Left colon (tissue), 2 donors: ENCODE measurements at regions not wholly inside any gene's neighbourhood (a gene's known extent, or its start where the extent isn't known, plus 50 kb on each side); places are given as distances from the start of the nearest gene placed in this dataset.
A peak's percentile ranks its signal among the peaks of the same experiment; 100 is the strongest.
"Not testable (repeated sequence)": the region's sequence is repeated elsewhere in the genome, so short reads cannot be mapped to it uniquely, and the experiment has no call there.

Experiments
- ATAC-seq: fragments of 200-7000 bp; cut with Tn5 transposase; one replicate; pipeline ENCODE4 v1.9.1; 2020; ENCODE audit warnings: mild to moderate bottlenecking, moderate library complexity
- DNase-seq, 2 donors: peaks; one replicate each; pipeline ENCODE4 v3.0.0-alpha.2; 2020
- intact Hi-C, 2 donors: fragments of 100-400 bp; cut with DNase I in 1 of 2; cut with micrococcal nuclease in 1 of 2; formaldehyde crosslinking; loops; one replicate each; pipeline versions ENCODE4 v1.11.2 to v1.14.0; 2022; cut with DNase I, micrococcal nuclease
- donor health status: DM: no; HTN: no; CAD: no.
- donor health status: DM: yes; HTN: yes; CAD: no.

DNA sequence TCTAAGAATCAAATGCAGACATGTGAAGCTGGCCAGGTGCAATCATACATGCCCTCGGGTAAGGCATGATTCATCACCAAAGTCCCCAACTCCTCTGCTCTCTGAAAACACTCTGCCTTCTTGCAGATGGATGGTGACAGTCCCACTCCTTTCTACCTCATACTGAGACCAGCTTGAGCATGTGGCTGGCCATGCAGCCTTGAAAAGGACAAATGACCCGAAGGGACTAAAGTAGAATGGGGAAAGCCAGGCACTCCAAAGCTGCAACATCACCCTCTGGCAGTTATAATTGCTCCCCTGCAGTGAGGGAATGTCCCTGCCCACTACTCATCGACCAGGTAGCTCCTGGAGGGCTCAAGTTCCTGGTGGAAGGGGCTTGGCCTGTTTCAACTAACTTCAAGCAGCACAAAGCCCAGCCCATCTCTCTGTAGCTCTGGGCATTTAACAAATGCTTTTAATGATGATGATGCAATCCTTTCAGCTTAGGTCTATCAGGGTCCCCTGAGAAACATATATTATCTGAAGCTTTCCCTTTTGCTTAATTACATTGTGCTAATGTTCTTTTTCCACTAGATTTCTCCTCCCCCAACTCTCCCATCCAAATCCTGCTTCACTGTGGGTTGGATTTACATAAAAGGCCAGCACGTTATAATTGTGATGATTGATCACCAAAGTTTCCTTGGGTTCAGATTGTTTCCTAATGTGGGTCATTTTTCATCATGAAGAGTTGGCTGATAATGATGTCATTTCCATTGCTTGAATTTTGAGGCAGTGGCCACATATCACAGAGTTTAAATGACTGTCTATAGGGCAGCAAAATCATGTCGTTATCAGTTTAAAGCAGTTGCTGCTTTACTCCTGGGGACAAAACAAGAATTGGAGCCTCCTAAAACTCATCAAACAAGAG lies 436.5 kb upstream of the SLC30A5 start:
- intact Hi-C loops = no loop called here
- ATAC-seq (no peak), DNase-seq (no peak)

DNA sequence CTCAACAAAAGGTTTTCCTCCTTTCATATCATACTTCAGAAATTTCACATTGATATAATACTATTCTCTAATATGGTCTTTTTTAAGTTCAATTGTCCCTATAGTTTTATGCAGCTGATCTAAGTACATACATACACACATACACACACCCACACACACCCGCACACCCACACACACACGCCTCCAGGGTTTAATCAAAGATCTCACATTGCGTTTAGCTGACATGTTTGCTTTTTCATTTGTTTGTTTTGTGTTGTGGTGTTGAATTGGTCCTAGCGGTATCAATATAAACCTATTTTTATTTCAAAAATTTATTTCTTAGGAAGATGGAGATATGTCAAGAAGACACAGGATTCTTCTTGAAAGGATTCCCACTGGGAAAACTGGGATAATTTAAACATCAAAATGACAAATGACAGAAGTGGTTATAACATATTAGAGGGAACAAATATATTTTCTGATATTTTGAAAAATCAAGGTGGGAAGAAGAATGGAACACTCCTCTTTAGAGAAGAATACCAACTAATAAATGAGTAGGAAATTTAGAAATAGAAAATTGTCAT lies 434.9 kb upstream of the SLC30A5 start:
- intact Hi-C loops = no loop called here
- ATAC-seq (no peak), DNase-seq (no peak)

DNA sequence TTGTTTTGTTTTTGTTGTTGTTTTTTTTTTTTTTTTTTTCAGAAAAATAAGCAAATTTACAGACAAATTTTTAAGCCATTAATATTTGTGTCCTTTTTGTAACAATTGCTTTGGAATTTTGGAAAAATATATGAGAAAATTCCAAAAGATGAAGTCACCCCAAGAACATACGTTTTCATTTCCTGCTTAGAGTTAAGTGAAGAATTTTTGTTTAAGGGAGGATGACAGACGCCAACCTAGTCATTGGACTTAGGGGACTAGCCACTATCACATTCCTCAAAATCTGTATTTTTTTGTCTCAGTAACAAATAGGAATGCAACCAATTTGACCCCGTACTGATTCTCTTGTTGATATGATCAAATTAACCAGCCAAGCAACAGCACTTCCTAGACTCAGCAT lies 433.9 kb upstream of the SLC30A5 start:
- no peak for ATAC-seq
- no peak for DNase-seq
- intact Hi-C loops = loop anchor here in 1 of 2 donors (5.0 kb wide), 1 partner anchor 353 kb away; no protein-coding TSS in a partner anchor

DNA sequence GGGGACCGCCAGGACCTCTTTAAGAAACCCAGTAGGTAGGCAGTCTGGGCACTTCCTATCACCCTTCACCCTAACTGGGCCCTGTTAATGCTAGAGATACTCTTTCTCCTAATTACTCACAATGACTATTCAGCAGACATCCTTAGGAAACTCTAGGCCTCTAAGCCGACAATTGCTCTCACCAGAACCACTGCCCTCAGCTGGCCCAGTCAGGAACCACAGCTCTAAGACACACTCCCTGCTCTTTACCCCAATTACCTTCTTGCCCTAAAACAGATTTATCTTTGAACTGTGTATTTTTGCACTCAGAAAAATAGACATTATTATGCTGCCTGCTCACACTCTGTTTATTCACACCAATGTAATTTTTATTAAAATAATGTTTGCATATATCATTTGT lies 432.6 kb upstream of the SLC30A5 start:
- ATAC-seq = peak; percentile 85
- intact Hi-C loops = loop anchor here in 1 of 2 donors (5.0 kb wide), 1 partner anchor 354 kb away; no protein-coding TSS in a partner anchor

DNA sequence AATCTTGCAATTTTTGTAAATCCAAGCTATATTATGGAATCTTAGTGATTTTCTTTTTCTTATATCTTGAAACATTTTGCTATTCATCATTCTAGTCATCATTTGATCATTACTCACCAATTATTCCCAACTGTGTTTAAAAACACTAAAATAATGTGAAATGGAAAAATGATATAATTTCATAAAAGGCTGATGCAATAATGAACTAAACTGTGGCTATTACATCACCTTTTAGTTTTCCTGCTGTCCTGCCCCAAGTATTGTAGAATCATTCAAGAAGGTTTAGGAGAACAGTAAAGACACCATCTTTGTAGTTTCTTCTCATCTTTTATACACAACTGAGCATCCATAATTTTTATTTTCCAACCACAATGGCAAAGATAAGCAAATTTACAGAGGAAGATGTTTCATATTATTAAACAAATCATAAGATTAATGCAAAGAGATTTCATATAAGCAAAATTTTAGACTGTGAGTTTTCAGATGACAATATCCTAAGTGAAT lies 431.0 kb upstream of the SLC30A5 start:
- DNase-seq (no peak), ATAC-seq (no peak)
- intact Hi-C loops = loop anchor here in 1 of 2 donors (5.0 kb wide), 1 partner anchor 356 kb away; no protein-coding TSS in a partner anchor

More for the DNA sequence above, 432.6 kb upstream of the SLC30A5 start:
- peak in 1 of 2 donors; percentile 59 for DNase-seq

DNA sequence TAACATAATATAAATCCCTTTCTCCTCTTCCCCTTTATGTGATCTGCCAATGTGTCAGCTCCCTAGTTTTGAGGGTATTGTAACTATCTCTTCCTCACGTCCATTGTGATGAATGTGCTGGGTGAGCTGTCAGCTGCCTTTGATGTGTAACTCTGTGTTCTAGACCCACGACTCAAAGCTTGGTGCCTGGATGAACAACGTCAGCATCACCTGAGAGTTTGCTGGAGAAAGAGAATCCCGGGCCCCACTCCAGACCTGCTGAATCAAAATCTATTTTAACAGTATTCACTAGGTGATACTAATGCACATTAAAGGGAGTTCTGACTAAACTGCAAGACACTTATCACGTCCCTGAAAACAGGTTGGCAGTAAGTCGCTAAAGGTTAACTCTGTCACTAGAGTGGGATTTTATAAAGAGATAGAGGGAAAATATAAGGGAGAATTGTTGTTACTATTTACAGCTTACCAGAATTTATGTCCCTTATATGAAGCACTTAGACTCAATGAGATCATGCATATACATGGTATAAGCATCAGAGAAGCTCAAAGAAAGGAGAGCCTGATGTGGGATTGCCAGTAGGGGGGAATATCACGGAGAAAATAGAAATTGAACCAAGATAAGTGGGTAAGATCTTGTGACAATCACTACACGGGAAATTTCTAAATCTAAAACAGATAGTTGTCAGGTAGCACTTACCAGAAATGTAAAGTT lies 423.8 kb upstream of the SLC30A5 start:
- no peak for DNase-seq
- ATAC-seq = no peak
- intact Hi-C loops = no loop called here

DNA sequence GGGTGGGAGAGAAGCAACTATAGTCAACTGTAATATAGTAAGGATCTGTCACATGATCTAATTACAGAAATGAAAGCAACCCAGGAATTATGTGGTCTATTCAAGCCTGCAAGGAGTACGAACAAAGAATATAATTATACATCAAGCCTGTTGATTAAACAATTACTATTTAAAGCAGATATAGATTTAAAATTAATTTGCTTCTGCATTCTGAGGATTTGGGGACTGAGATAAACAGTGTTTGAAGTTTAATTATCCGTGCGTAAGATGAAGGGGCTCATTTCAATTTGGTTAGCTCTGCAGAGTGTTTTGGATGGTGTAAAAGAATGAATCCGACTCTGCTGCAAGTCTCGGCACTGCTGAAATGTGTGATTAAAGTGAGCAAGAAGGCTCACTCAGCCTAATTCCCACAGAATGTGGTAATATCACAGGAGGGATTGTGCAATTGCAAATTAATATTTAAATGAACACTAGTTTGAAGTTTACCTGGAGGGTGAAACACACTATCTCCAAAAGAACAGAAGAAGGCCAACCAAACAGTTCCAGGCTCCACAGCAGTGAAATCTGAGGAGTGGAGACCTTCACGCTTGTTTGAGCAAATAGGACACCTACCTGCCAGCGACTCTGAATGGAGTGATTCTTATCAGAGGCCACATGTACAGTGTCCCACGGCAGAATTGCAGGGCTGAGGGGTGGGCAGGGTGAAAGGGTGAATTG lies 420.6 kb upstream of the SLC30A5 start:
- DNase-seq (no peak), ATAC-seq (no peak)
- intact Hi-C loops = no loop called here

DNA sequence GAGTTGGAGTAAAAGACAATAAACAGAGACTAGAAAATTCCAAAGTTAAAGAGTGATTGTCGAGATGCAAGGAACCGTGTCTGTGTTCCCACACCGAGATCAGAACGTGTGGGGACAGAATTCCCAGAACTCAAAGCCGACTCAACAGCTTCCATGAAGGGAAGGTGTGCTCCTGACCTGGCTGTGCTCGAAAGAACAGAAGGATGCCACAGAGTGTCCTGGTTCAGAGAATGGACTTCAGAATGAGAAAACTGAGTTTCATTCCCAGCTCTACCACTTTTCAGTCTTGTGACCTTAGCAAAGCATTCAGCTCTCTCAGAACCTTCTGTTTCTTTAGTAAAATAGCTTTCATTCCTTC lies 420.0 kb upstream of the SLC30A5 start:
- intact Hi-C loops = no loop called here
- no peak for DNase-seq
- no peak for ATAC-seq

DNA sequence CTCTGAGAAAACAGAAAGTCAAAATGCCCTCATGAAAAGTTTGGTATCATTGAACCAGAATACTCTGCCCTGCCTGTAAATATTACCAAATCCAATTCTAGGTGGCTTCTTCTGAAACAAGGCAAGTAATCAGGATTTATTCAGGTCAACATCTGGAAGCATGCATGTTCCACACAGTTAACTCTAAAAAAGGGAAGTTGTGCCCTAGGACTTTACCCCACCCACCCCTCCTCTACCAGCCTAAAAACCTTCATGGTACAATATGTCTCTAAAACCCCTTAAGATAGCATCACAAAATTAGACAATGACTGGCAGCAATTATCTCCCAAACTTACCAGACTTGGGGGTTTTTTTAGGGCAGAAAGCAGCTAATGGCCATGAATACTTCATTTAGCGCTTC lies 414.8 kb upstream of the SLC30A5 start:
- no peak for ATAC-seq
- intact Hi-C loops = no loop called here
- DNase-seq = no peak

DNA sequence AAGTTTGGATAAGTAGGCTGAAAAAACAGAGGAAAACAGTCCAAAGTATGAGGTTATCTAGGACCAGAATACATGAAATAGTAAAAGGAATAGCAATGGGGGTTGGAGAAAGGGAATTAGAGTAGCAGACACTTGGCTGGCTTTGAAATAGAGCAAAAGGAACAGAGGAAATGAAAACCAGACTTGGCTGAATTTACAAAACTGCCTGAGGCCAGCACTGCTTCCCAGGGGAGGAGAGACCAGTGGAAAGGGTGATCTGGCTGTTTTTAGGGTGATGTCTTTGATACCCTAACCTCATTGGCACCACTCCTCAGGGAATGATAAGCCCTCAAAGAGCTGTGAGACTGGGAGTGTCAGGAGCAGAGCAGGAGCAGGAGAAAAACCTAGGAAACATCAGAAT lies 413.4 kb upstream of the SLC30A5 start:
- no peak for ATAC-seq
- intact Hi-C loops = no loop called here
- no peak for DNase-seq

DNA sequence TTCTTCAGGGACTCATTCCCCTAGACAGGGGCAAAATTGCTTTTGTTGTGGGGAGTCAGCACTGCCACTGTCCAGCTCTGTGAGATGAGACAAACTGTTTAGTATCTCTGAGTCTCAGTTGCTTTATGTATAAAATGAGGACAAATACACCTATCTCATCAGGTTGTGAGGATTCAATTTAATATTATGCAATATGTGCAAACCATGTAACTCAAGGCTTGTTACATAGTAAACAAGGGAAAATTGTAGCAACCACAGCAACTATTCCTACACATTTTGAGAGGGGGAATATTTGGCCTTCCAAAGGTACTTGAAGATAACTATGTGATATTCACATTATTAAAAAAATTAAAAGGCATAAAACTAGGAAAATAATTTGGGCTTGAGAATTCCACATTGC lies 411.9 kb upstream of the SLC30A5 start:
- ATAC-seq (no peak), DNase-seq (no peak)
- intact Hi-C loops = no loop called here

DNA sequence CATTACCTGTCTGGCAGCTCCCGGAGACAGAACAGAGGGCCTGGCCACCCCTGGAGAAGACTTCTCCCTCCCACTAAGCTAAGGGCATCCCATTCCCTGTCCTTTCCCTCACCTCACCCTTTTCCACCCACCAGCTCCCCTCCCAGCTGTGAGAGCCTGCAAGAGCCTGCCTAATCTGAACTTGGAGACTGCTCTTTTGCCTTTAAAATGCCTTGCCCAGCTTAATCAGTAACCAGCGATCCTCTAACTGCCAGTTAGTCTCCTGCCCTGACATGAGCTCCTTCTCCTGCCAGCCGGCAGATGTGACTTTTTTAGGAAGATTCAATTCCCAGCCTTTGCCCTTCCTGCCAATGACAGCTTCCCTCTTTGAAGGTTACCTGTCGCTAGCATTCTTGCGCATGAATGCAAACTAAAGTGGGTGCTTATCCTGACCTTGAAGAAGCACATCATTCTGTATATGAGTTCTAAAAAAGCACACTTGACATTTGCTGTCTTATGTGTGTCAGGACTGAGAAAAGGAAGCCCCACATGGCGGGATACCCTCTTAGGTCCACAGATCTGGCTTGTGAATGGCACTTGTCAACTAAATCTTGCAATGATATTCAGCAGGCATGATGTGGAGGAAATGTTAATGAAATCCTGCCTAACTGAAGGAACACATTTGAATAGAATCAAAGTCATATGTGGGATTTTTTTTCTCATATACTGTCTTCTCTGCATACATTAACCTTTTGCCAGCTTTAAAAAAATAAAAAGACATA lies 411.2 kb upstream of the SLC30A5 start:
- ATAC-seq (peak; percentile 97), DNase-seq (peak; percentile 32 to 47)
- intact Hi-C loops = no loop called here

DNA sequence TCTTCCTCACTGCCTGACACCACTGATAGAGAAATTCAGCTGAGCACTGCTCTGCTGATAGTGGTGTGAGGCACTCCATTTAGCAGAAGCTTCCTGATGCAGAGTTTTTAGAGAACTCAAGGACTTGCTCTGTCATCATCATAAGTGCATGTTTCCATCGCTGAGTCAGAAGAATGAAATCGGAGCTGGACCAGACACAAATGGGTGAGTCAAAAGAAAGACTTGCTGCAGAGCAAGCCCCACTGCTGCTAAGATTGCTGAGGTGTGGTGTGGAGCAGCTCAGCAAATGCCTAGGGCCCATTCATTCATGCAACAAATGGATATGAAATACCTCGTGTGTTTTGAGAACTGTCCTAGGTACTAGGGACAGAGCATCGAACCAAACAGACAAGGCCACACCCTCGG lies 410.2 kb upstream of the SLC30A5 start:
- ATAC-seq (no peak), DNase-seq (no peak)
- intact Hi-C loops = no loop called here

DNA sequence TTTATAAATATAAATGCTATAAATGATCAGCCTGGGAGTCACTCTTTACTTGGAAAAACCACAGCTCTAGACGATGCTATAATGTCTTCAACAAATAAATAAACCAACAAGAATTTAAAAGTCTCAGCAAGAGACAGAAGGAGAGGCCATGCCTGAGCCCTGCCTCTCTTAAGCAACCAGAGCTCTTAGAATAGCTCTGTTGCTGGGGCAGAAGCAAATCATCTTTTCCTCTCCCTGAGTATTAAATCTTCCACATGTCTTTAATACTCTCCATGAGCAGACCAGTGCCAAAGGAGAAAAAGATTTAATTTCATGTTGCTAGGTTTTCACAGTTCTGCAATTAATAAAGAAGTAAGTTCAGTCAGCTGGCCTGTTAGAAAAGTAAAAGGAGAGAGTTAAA lies 408.0 kb upstream of the SLC30A5 start:
- intact Hi-C loops = no loop called here
- ATAC-seq = no peak
- DNase-seq = no peak

DNA sequence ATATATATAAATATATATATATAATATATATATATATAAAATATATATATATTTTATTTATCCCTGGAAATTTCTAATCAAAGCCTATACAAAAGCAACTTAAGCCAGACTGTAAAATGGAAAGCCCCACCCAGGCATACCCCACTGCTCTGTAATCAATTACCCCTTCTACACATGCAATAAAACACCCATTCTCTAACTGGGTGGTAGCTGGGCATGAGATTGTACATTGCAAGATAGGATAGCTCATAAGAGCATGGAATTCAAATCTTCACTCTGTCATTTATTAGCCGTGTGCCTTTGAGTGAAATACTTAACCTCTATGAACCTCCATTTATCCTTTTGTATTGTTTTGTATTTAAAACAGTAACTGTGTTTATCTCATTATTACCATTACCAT lies 405.3 kb upstream of the SLC30A5 start:
- DNase-seq (no peak), ATAC-seq (no peak)
- intact Hi-C loops = no loop called here

DNA sequence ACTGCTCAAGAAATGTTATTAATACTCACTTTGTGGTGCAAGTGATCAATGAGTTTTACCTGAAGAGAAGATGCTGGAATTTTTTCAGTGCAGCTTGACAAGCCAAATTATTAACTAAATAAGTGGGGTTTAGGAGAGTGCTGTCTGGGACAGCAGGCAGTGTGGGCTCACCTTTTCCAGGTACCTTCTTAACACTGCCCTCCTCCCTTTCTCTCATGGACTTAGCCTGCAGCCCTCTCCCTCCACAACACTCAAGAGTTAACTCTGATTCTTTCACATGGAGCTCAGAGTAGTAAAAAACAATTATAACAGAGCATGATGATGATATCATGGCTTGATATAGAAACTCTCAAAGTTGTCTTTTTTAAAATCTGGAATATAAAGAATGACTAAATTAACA lies 404.8 kb upstream of the SLC30A5 start:
- DNase-seq (no peak), ATAC-seq (no peak)
- intact Hi-C loops = no loop called here

DNA sequence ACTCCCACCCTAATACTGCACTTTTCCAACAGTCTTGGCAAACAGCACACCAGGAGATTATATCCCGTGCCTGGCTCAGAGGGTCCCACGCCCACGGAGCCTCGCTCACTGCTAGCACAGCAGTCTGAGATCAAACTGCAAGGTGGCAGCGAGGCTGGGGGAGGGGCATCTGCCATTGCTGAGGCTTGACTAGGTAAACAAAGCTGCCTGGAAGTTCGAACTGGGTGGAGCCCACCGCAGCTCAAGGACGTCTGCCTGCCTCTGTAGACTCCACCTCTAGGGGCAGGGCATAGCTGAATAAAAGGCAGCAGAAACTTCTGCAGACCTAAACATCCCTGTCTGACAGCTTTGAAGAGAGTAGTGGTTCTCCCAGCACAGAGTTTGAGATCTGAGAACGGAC lies 401.9 kb upstream of the SLC30A5 start:
- DNase-seq, ATAC-seq, intact Hi-C loops: not testable (repeated sequence)
